HL-60 (cell line): ENCODE measurements at regions not wholly inside any gene's neighbourhood (a gene's known extent, or its start where the extent isn't known, plus 50 kb on each side); places are given as distances from the start of the nearest gene placed in this dataset.

Experiments used
- CTCF ChIP-seq: IDR thresholded peaks from one replicate; pipeline ENCODE4 v1.5.1; 2011; ENCODE audit warnings: low read length, control low read depth, inconsistent platforms; ENCODE audit not compliant: insufficient read depth
- GABPA ChIP-seq: IDR thresholded peaks from 2 replicates; pipeline ENCODE4 v1.6.1; 2012; ENCODE audit warnings: low read depth
- POLR2AphosphoS5 ChIP-seq: IDR thresholded peaks from 2 replicates; pipeline ENCODE4 v1.6.1; 2012; ENCODE audit warnings: low read depth

- TF ChIP-seq CTCF, result no peak
- TF ChIP-seq POLR2AphosphoS5, result no peak
- TF ChIP-seq GABPA, result no peak
Measured at GRCh38 chr1:242745079-242745478, 220.6 kb upstream of the PLD5 start.
